GM06990 (cell line): ENCODE measurements at regions not wholly inside any gene's neighbourhood (a gene's known extent, or its start where the extent isn't known, plus 50 kb on each side); places are given as distances from the start of the nearest gene placed in this dataset.

Experiments used
- DNase-seq: peaks from one replicate; pipeline ENCODE4 v3.0.0-alpha.2; 2011; ENCODE audit not compliant: insufficient read length; ENCODE audit errors: extremely low read depth
- H3K27me3 ChIP-seq: replicated peaks from 2 replicates; pipeline ENCODE4 v1.6.0; 2011; ENCODE audit warnings: low read length; ENCODE audit not compliant: control insufficient read depth, insufficient read depth
- H3K36me3 ChIP-seq: 2 replicates; pipeline ENCODE4 v1.5.1; 2011; ENCODE audit warnings: low read length; ENCODE audit not compliant: control insufficient read depth, insufficient read depth
- H3K4me3 ChIP-seq: replicated peaks from 2 replicates; pipeline ENCODE4 v1.5.1; 2011; ENCODE audit warnings: low read depth, mild to moderate bottlenecking, control low read depth, low read length
- TF ChIP-seq, protein P1 (sequence below): IDR thresholded peaks from 2 replicates; pipeline ENCODE4 v1.5.1; 2011; ENCODE audit warnings: low read length, control low read depth, mild to moderate bottlenecking, inconsistent platforms; ENCODE audit not compliant: insufficient read depth, poor library complexity, severe bottlenecking

DNA sequence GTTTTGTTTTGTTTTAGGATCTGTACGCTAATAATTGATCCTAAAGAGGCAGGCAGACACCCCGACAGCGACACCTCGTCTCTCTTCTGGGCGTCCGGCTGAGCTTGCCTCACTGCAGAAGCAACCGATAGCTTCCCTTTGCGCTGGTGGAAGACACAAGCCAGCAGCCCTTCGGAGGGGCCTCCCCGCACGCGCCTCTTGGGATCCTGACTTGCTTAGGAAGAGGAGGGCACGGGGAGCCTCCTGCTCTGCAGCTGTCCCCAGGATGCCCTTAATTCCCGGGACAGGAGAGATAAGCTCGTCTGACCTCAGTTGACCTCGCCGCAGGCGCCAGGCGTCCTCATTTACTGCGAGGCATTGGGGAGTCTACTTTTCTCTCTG is 94.0 kb downstream of the CD83 start:
- Histone ChIP-seq H3K4me3 (peak overlapping the region; percentile 62), H3K27me3 (no peaks in the 10 kb centered on the region), H3K36me3 (no peaks in the 10 kb centered on the region)
- no peak for DNase-seq
- TF ChIP-seq, protein P1, sequence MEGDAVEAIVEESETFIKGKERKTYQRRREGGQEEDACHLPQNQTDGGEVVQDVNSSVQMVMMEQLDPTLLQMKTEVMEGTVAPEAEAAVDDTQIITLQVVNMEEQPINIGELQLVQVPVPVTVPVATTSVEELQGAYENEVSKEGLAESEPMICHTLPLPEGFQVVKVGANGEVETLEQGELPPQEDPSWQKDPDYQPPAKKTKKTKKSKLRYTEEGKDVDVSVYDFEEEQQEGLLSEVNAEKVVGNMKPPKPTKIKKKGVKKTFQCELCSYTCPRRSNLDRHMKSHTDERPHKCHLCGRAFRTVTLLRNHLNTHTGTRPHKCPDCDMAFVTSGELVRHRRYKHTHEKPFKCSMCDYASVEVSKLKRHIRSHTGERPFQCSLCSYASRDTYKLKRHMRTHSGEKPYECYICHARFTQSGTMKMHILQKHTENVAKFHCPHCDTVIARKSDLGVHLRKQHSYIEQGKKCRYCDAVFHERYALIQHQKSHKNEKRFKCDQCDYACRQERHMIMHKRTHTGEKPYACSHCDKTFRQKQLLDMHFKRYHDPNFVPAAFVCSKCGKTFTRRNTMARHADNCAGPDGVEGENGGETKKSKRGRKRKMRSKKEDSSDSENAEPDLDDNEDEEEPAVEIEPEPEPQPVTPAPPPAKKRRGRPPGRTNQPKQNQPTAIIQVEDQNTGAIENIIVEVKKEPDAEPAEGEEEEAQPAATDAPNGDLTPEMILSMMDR: no peak

DNA sequence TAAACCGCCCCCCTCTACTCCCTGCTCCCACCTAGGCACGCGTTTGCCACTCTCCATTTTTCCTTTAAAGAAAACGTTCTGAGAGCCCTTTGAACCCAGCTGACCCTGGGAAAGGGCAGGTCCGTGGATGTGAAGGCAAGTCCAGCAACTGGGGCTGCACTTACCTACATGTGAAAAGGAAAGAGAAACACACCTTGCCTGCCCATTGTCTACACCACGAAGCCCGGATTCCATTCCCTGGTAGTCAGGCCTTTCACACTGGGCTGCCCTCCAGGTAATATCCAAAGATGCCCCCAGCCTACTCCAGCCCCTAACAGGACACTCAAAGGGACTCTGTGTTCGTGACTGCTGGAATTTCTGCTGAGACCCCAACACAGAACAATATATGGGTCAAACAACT is 94.4 kb downstream of the CD83 start:
- DNase-seq: no peak
- H3K36me3 ChIP-seq: no peaks in the 10 kb centered on the region
- no peaks in the 10 kb centered on the region for H3K27me3 ChIP-seq
- TF ChIP-seq, protein P1: no peak
- no peak overlapping the region for H3K4me3 ChIP-seq

DNA sequence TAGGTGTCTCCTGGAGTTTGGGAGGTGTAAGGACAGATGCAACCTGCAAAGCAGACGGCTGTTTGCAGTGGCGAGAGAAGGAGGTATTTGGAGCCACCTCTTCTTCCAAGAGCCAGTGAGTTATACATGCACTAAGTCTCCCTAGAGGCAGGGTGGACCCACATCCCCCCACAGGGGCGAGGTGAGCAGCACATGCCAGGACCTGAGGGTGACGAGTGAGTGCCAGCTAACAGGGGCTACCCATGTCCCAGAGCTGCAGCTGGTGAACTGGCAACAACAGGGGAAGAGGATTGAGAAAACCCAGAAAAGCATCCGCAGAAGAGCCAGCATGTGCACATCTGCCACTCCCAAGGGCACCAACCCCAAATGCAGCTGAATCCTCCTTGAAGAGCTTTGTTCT is 95.1 kb downstream of the CD83 start:
- TF ChIP-seq, protein P1: no peak
- DNase-seq: no peak
- no peaks in the 10 kb centered on the region for H3K27me3 ChIP-seq
- H3K4me3 ChIP-seq: no peak overlapping the region
- H3K36me3 ChIP-seq: no peaks in the 10 kb centered on the region

DNA sequence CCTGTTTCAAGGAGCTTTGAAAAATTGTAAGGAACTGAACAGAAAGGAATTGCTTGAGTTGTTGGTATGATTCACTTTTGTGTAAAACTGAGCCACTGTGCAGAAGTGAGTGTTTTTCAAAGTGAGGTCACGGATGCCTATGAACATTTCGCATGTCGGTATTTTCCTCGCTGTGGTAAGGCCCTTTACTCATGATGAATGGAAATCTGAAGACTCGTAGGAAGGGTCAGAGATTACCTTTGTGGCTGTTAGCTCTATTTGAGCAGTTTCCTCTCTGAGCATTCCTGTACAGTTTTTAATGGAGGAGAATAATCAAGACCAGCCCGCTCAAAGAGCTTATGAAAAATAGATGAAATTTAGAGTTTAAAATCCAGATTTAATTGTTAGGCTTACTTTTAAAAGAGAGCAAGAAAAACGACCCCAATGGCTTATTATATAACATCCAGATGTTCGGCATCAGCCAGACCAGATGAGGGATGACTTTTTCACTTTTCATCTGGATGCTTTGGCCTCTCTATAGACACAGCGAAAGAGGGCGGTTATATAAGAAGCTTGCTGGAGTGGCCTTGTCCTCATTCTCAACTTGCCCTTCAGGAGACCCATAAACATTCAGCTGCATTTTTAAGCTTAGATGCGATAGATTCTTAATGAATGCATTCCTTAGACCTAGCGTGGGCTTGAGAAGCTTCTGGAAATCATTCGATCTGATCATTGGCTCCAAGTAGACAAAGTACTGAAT is 99.5 kb downstream of the CD83 start:
- DNase-seq: no peak

DNA sequence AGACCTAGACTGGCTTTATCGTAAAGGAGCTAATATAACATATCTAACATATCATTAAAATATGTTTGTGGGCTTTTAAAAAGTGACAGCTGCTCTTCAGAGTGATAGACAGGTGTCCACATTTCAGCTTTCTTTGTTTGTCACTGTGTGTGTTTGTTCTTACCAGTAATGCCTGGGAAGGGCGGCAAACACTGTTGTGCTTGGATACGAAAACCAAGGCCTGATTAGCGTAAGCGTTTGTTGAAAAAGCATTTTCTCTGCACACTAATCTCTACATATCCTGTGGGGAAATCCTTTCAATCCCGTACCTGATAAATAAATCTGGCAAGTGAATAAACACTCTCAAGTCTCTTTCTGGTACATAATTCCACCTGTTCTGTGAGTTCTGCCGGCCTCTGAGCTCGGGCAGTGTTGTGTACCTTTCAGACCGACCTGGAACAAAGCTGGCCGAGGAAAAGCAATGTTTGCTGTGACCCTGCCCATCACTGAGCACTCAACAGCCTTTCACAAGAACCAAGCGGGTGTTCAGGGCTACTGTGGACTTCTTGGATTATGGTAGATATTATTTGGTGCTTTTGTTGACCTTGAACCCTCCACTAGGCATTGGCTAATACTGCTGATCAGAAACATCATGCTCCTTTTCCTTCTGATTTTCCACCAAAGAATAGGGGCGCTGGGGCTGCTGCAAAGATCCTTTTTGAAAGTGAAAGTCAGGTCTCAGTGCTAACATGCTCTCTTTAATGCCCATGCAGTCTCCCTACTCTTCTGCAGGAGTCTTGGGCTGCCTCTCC is 100.4 kb downstream of the CD83 start:
- TF ChIP-seq, protein P1: no peak
- Histone ChIP-seq H3K27me3 (no peaks in the 10 kb centered on the region), H3K36me3 (no peaks in the 10 kb centered on the region), H3K4me3 (no peak overlapping the region)
- DNase-seq: no peak

More for the DNA sequence above, 99.5 kb downstream of the CD83 start:
- TF ChIP-seq, protein P1: no peak
- Histone ChIP-seq H3K4me3 (no peak overlapping the region), H3K27me3 (no peaks in the 10 kb centered on the region), H3K36me3 (no peaks in the 10 kb centered on the region)
